ENCODE measurements at regions not wholly inside any gene's neighbourhood (a gene's known extent, or its start where the extent isn't known, plus 50 kb on each side); places are given as distances from the start of the nearest gene placed in this dataset.

DNA sequence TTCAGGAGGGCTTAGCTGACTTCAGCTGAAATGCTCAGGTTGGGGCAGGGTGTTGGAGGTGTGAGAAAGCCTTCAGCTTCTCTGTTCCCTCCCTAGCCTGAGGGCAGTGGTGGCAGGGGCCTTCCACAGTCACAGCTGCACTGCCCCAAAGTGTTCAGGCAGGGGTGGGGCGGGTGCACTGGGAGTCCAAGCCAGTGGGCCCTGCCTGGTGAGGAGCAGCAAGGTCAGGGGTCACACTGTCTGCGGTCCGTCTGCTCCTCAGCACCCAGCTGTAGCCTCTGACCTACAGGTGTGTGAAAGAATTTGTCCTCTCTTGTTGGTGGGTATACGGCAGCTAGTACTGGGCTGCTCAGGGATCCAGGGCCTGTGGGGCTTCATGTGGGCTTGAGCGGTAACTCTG lies 490.4 kb upstream of the NCAM2 start:
- no peak for DNase-seq

DNA sequence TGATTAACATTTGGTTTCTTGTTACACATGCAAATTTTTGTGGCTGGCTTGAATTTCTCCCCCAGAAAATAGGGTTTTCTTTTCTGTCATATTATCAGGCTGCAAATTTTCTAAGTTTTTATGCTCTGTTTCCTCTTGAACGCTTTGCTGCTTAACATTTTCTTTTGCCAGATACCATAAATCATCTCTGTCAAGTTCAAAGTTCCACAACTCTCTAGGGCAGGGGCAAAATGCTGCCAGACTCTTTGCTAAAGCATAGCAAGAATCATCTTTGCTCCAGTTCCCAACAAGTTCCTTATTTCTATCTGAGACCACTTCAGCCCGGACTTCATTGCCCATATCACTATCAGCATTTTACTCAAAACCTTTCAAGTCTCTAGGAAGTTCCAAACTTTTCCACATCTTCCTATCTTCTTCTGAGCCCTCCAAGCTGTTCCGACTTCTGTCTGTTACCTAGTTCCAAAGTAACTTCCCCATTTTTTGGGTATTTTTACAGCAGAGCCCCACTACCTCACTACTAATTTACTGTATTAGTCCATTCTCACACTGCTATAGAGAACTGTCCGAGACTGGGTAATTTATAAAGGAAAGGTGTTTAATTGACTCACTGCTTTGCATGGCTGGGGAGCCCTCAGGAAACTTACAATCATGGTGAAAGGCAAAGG lies 486.9 kb upstream of the NCAM2 start:
- H3K4me1 ChIP-seq, result no peaks in the 10 kb centered on the region
- peaks cover 0 to 27% (median 0%) of the 10 kb centered on the region in 8 donors for H3K9me3 ChIP-seq
- H3K4me3 ChIP-seq, result no peak overlapping the region
- intact Hi-C loops (cut with DNase I; ENCODE audit: low total_unique reads), result no loop called here
- H3K36me3 ChIP-seq, result no peaks in the 10 kb centered on the region
- no peak for DNase-seq
- H3K27me3 ChIP-seq (replicated peaks in 1 of 7), result no peaks in the 10 kb centered on the region
- no peak overlapping the region for H3K27ac ChIP-seq
- TF ChIP-seq POLR2AphosphoS5 (IDR thresholded peaks at IDR 0.05) (no peak), POLR2A (IDR thresholded peaks at IDR 0.05) (no peak)
- TF ChIP-seq, protein P1, sequence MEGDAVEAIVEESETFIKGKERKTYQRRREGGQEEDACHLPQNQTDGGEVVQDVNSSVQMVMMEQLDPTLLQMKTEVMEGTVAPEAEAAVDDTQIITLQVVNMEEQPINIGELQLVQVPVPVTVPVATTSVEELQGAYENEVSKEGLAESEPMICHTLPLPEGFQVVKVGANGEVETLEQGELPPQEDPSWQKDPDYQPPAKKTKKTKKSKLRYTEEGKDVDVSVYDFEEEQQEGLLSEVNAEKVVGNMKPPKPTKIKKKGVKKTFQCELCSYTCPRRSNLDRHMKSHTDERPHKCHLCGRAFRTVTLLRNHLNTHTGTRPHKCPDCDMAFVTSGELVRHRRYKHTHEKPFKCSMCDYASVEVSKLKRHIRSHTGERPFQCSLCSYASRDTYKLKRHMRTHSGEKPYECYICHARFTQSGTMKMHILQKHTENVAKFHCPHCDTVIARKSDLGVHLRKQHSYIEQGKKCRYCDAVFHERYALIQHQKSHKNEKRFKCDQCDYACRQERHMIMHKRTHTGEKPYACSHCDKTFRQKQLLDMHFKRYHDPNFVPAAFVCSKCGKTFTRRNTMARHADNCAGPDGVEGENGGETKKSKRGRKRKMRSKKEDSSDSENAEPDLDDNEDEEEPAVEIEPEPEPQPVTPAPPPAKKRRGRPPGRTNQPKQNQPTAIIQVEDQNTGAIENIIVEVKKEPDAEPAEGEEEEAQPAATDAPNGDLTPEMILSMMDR (IDR thresholded peaks at IDR 0.05 in 8 of 11, conservative IDR thresholded peaks at IDR 0.05 in 3 of 11), result no peak
- 14 to 36% (median 25%) methylated on average over 4 of the region's 4 CpGs for WGBS, 5 donors

More for the DNA sequence above, 490.4 kb upstream of the NCAM2 start:
- H3K9me3 ChIP-seq, result peaks cover 0 to 47% (median 19%) of the 10 kb centered on the region in 8 donors
- TF ChIP-seq POLR2A (IDR thresholded peaks at IDR 0.05) (no peak), POLR2AphosphoS5 (IDR thresholded peaks at IDR 0.05) (no peak)
- TF ChIP-seq, protein P1 (IDR thresholded peaks at IDR 0.05 in 8 of 11, conservative IDR thresholded peaks at IDR 0.05 in 3 of 11), result no peak
- no peaks in the 10 kb centered on the region for H3K27me3 ChIP-seq (replicated peaks in 1 of 7)
- H3K27ac ChIP-seq, result no peak overlapping the region
- intact Hi-C loops (cut with DNase I; ENCODE audit: low total_unique reads), result no loop called here
- no peaks in the 10 kb centered on the region for H3K4me1 ChIP-seq
- no peaks in the 10 kb centered on the region for H3K36me3 ChIP-seq
- H3K4me3 ChIP-seq, result no peak overlapping the region
- 89 to 96% (median 94%) methylated on average over 2 to 5 of the region's 5 CpGs for WGBS, 5 donors

DNA sequence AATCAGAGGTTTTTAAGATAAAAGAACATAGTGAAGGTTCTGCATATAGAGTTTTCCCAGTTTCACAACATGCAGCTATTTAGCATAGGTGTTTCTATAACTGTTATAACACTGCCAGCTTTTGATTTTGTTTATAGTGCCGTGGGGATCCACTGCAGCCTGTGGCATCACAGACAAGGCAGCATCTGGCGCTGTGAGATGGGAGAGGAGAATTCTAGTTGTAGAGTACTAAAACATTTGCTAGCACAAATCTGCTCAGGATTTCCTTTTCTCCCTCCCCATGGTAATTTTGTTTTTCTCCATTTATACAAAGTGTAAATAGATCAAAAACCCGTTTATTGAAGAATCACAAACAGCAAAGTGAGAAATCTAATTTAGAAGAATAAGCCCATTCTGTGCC lies 482.8 kb upstream of the NCAM2 start:
- no peak for DNase-seq
- Histone ChIP-seq H3K27ac (no peak overlapping the region), H3K4me3 (no peak overlapping the region), H3K4me1 (no peaks in the 10 kb centered on the region), H3K27me3 (replicated peaks in 1 of 7) (no peaks in the 10 kb centered on the region), H3K9me3 (peaks cover 0 to 8% (median 0%) of the 10 kb centered on the region in 8 donors), H3K36me3 (no peaks in the 10 kb centered on the region)
- 75 to 87% (median 80%) methylated on average over 3 of the region's 3 CpGs for WGBS, 5 donors
- intact Hi-C loops (cut with DNase I; ENCODE audit: low total_unique reads), result no loop called here
- TF ChIP-seq POLR2AphosphoS5 (IDR thresholded peaks at IDR 0.05) (no peak), POLR2A (IDR thresholded peaks at IDR 0.05) (no peak)
- TF ChIP-seq, protein P1 (IDR thresholded peaks at IDR 0.05 in 8 of 11, conservative IDR thresholded peaks at IDR 0.05 in 3 of 11), result no peak

DNA sequence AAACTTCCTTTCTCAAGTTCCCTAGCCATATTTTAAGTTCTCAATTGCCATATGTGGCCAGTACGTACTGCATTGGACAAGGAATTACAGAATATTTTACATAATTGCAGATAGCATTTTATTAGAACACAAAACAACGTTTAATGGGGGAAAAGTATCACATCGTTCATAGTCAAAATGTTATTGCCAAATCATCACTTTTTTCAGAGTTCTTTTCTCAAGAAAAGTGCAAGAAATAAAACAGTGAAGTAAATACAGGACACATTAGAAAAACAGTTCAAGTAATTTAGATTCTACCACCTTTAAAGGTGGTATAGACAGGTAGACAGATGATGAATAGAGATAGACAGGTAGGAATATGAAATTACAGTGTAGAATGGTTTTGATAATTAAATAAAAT lies 479.1 kb upstream of the NCAM2 start:
- Histone ChIP-seq H3K27ac (no peak overlapping the region), H3K4me3 (no peak overlapping the region), H3K9me3 (peaks cover 0 to 5% (median 0%) of the 10 kb centered on the region in 8 donors), H3K36me3 (no peaks in the 10 kb centered on the region), H3K4me1 (no peaks in the 10 kb centered on the region), H3K27me3 (replicated peaks in 1 of 7) (no peaks in the 10 kb centered on the region)
- TF ChIP-seq, protein P1 (IDR thresholded peaks at IDR 0.05 in 8 of 11, conservative IDR thresholded peaks at IDR 0.05 in 3 of 11), result no peak
- no peak for TF ChIP-seq POLR2A (IDR thresholded peaks at IDR 0.05)
- TF ChIP-seq POLR2AphosphoS5 (IDR thresholded peaks at IDR 0.05), result no peak
- no peak for DNase-seq
- WGBS, 5 donors, result 76 to 90% (median 78%) methylated on average over 3 of the region's 3 CpGs
- intact Hi-C loops (cut with DNase I; ENCODE audit: low total_unique reads), result no loop called here
